EH (cell line): ENCODE measurements at regions not wholly inside any gene's neighbourhood (a gene's known extent, or its start where the extent isn't known, plus 50 kb on each side); places are given as distances from the start of the nearest gene placed in this dataset.
A peak's percentile ranks its signal among the peaks of the same experiment; 100 is the strongest.

ENCODE experiments used
- DNase-seq: peaks from one replicate; pipeline ENCODE4 v3.0.0-alpha.2; 2015; ENCODE audit warnings: low read depth

DNA sequence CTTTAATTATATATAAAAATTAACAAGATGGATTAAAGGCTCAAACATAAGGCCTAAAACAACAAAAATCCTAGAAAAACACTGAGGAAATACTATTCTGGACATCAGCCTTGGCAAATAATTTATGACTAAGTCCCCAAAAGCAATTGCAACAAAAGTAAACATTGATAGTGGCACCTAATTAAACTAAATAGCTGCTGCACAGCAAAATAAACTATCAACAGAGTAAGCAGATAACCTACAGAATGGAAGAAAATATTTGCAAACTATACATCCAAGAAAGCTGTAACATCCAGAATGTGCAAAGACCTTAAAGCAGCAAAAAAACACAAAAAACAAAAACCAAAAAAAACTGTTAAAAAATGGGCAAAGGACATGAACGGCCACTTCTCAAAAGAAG is 384.0 kb upstream of the SEMA3D start:
- no peak for DNase-seq

GRCh38 chr7:85567983-85568382 is 381.1 kb upstream of the SEMA3D start:
- no peak for DNase-seq

GRCh38 chr7:85566095-85566794 is 379.4 kb upstream of the SEMA3D start:
- no peak for DNase-seq

DNA sequence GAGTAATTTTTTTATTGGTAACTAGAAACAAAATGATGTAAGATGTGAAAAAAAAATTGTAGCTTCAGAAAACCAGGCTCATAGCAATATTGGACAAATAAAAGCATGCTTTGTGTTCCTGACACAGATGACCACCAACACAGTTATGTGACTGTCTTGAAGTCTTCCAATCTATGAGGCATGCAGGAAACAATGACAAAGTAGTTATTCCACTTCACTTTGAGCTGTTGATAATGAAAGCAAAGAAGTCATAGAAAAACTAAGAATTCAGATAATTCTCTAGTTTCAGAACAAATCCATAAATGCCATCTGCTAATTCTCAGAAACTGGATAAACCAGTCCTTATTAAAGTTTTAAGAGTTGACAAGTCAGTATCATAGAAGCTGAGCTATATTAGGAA is 378.4 kb upstream of the SEMA3D start:
- peak; percentile 15 for DNase-seq

DNA sequence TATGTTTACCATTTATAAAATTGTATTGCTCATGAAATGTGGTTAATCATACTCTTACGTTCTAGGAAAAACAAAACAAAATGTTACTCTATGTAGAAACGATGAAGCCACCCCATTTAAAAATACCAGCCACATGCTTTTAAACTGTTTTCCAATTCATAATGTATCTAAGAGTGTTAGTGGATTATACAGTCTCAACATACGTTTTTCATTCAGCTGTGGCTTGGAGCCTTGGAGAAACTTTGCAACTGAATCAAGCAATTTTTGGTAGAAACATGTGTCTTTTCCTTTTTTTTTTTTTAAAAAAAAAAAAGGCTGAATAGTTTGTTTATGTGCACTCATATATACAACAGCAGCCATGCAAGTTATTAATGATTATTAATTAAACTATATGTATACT is 378.0 kb upstream of the SEMA3D start:
- no peak for DNase-seq

GRCh38 chr7:85561706-85562105 is 374.9 kb upstream of the SEMA3D start:
- no peak for DNase-seq

DNA sequence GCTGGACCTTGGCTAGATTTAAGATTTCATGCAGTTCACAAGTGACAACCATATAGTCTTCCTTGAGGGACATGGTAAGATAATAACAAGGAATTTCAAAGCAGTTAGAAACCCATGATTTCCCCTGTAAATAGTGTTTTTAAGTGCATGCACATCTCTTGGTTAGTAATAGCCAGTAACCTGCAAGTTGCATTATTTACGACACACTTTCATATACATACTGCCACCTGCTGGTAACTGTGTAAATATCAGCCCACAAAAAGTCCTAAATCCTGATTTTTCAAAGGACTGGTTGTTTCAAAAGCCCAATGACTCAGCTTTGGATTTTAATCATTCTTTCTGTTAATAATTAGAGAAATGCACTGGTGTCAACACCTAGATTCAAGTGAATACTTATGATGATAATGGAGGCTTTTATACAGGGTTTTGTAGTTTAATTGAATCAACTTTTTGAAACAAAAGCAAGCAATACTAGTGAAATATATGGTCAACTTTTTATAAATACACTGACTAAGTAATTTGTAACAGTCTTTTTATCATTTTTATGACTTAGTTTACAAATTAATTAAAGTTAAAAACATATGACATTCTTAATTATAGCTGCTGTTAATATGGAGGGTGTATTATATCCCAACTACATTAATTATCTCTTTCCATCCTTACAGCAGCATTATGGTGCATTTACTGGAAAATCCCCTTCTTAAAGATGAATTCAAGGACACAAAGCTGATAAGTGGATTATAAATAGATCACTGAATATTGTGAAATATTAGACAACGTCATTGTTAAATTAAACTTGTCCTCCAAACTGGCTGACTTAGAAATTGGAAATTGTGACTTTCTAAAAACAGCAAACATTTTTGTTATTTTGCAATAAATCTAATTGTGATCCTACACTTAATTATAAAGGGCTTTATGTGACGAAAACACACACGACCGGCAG is 367.7 kb upstream of the SEMA3D start:
- peak; percentile 73 for DNase-seq

DNA sequence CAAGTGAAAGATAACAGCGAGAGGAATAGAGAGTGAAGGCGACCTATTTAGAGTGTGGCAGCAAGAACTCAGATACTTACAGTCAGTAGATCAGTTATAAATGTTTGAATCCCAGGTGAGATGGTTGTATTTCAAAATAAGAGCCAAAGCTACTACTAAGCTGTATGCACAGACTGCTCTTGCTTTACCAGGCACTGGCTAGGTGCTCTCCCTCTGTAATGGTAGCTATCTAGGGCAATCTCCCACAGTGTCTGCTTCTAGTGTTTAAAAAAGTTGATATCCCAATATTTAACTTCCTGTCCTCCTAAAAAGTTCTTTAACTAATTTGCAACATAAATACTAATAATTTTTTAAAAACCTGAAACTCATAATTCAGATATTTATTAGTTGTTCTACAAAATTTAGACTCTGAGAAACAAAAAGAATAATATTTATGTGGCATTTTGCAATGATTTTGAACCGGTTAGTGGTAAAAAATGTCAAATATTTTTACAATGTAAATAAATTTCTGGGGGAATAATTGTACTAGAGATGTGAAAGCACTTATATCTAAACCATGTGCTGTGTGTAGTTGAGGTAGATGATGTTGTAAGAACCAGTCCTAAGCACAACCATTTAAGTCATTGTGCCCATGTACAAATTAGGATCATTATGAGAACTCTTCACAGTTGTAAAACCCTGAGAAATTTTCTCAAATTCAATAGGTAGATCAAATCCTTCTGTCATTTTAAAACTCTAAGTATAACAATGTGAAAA is 349.3 kb upstream of the SEMA3D start:
- DNase-seq, result peak; percentile 38

DNA sequence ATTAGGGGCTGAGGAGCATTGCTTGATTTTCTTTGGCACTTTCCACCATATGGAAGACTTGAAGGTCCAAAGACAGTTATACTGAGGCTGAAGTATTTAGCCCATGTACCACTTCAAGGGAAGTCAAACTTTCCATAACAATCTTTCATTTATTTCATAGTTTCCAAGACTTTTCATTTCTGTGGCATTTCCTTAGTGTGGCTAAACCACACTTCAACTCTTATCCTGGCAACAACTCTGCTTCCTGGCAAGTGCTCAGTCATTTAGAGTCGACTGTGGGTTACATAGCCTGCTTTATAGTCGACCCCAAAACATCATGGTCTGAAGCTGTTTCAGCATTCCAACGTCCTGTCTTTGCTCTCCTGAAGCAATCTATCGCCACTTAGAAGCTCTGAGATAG is 343.0 kb upstream of the SEMA3D start:
- DNase-seq, result peak; percentile 86

- DNase-seq, result peak; percentile 57
These were observed 342.3 kb upstream of the SEMA3D start for GRCh38 chr7:85529201-85529600.

DNA sequence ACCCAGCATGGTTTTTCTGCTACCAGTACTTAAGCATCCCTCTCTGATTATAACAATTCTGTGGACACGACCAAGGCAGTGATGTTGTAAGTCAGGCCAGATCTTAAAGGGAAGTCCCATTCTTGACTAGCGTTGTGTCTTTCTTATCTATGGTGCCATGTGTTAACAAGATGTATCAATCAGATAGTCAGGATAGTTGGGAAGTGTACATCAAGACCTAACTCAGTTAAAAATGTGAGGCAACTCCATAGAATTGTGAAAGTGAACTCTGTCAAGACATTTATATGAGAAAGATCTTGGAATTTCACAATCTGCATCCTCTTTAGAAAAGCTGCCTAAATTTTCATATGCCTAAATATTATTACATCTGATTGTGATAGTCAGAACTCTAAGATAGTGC is 341.7 kb upstream of the SEMA3D start:
- no peak for DNase-seq

- DNase-seq, result peak; percentile 43
These were observed 338.8 kb upstream of the SEMA3D start for GRCh38 chr7:85525676-85526075.

- DNase-seq, result no peak
These were observed 335.2 kb upstream of the SEMA3D start for GRCh38 chr7:85522070-85522469.

DNA sequence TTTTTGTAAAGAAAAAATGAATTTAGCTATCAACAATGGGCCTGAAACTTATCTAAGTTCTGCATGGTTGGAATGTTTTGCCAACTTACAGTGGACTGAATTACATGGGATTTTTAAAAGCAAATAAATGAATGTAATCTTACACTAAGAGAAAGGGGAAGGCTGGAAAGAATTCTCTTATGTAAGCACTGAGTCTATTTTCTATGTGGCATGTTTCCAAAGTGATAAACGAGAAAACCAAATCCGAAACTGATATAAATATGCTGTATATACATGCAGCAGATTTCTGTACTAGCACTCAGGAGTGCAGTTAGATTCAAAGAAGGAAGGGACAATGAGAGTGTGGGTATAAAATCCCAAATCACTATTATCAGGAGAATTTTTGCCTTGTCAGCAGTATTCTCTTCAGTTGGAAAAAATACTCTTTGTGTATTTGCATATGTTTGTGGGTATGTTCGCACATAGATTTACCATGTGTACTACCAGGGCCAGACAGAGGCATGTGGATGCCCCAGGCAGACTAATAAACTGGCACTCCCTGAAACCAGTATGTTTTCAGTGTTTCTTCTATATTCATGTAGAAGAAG is 334.3 kb upstream of the SEMA3D start:
- DNase-seq, result peak; percentile 50

GRCh38 chr7:85520175-85520574 is 333.3 kb upstream of the SEMA3D start:
- DNase-seq, result no peak

DNA sequence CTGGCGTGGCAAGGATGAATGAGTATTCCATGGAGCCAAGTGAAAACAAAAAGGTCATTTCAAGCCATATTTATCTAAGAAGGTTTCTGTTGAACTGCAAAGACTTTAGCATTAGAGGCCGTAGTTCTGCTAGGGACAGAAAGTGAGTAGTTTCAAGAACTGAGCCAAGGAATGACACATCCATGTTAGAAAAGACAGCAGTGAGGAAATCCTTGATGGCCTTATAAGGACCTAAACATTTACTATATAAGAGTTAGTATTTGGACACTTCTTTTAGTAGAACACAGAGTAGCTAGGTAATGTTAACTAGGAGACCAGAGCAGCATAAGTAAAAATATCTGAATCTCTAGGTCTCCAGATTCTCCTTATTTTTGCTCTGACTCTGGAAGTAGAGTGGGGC is 329.8 kb upstream of the SEMA3D start:
- peak; percentile 41 for DNase-seq

- no peak for DNase-seq
These were observed 325.9 kb upstream of the SEMA3D start for GRCh38 chr7:85512790-85513189.

DNA sequence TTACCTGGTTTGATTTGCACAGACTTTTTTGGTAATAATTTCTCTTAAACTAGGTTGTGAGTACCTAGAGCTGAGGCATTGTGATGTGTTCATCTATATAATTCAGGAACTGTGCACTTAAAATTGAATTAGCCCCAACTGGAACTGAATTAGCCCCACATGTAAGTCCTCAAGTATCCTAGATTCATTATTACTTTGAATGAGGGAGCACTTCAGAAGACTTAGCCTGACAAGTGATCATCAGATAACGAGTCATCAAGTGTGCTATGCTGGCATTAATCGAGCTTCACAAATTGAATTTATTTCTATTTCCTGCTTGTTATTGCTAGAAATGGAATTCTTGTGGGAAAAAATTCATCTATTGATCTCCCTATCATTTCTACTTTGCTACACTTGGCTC is 323.4 kb upstream of the SEMA3D start:
- no peak for DNase-seq

- DNase-seq, result peak; percentile 38
These were observed 322.6 kb upstream of the SEMA3D start for GRCh38 chr7:85509476-85509875.

DNA sequence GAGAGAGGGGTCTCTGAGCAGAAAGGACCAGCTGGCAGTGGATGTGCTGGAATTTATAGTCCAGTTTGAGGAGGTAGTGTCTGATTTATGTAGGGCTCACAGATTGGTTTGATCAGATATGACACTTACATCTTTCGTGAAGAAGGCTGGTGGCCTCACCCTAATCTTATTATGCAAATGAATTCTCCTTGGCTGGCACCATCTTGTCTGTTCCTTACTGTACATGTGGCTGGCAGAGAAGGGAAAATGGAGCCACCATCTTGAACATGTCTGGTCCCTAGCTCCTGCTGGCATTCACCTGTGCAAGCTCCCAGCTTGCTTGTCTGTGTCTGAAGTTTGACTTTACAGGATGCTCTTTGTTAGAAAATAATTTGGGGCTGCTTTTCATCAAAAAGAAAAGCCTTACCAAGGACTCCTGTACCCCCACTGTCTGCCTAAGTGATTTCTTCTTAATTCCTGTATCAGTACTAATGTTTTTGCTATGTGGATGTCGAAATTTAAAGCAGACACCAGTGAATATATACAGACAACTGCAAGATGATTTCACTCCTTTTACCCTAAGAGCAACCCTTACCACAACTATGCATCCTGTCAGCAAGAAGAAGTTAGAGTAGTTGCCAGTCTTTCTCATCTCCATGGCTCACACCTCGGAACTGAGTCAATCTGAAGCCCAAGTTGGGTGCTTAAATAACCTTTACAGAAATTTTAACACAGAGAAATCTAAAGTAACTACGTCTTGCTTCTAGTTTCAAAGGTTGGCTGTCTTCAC is 322.0 kb upstream of the SEMA3D start:
- peak; percentile 96 for DNase-seq

- peak; percentile 16 for DNase-seq
These were observed 311.2 kb upstream of the SEMA3D start for GRCh38 chr7:85498031-85498430.
